Activated CD8-positive, alpha-beta memory T cell treated with anti-CD3 and anti-CD28 coated beads for 36 hours (primary cell): ENCODE measurements at regions not wholly inside any gene's neighbourhood (a gene's known extent, or its start where the extent isn't known, plus 50 kb on each side); places are given as distances from the start of the nearest gene placed in this dataset.

ENCODE experiments used
- CTCF ChIA-PET: fragments of 350-600 bp; sonication (Branson Sonifier 250); formaldehyde crosslinking; loops from one replicate; lab custom pipeline; 2021; ENCODE audit warnings: antibody characterized with exemption; lab: Charles Lee
- POLR2A ChIA-PET: fragments of 350-600 bp; sonication (Branson Sonifier 250); formaldehyde crosslinking; loops from one replicate; lab custom pipeline; 2021; ENCODE audit warnings: antibody characterized with exemption; lab: Charles Lee

- POLR2A ChIA-PET = interaction anchor here (0.7 kb wide), 2 partner anchors 225 to 302 kb away, joined by 3 to 4 read pairs; no protein-coding TSS in a partner anchor
- CTCF ChIA-PET = interaction anchor here (0.9 to 1.3 kb wide), 2 partner anchors 22 to 23 kb away, joined by 3 read pairs; no protein-coding TSS in a partner anchor
These were observed 241.4 kb upstream of the CXCR4 start for GRCh38 chr2:136359121-136359965.

- ChIA-PET POLR2A (interaction anchor here (0.9 kb wide), 1 partner anchor 53 kb away, joined by 3 read pairs; no protein-coding TSS in a partner anchor), CTCF (interaction anchor here (0.8 kb wide), 1 partner anchor 37 kb away, joined by 4 read pairs; no protein-coding TSS in a partner anchor)
These were observed 240.6 kb upstream of the CXCR4 start for GRCh38 chr2:136358576-136358975.

GRCh38 chr2:136357007-136357380 lies 239.0 kb upstream of the CXCR4 start:
- ChIA-PET CTCF (no interaction called here), POLR2A (no interaction called here)

- POLR2A ChIA-PET = no interaction called here
- CTCF ChIA-PET = no interaction called here
These were observed 238.4 kb upstream of the CXCR4 start for GRCh38 chr2:136356125-136357006.

GRCh38 chr2:136351684-136352083 lies 233.7 kb upstream of the CXCR4 start:
- POLR2A ChIA-PET = no interaction called here
- CTCF ChIA-PET = no interaction called here

- ChIA-PET POLR2A (no interaction called here), CTCF (no interaction called here)
These were observed 230.0 kb upstream of the CXCR4 start for GRCh38 chr2:136347981-136348380.

- POLR2A ChIA-PET = no interaction called here
- CTCF ChIA-PET = no interaction called here
These were observed 226.4 kb upstream of the CXCR4 start for GRCh38 chr2:136344339-136344738.

GRCh38 chr2:136342138-136342537 lies 224.2 kb upstream of the CXCR4 start:
- ChIA-PET POLR2A (no interaction called here), CTCF (no interaction called here)

GRCh38 chr2:136334967-136335366 lies 217.0 kb upstream of the CXCR4 start:
- ChIA-PET CTCF (no interaction called here), POLR2A (no interaction called here)

- CTCF ChIA-PET = no interaction called here
- POLR2A ChIA-PET = no interaction called here
These were observed 214.6 kb upstream of the CXCR4 start for GRCh38 chr2:136332436-136333095.

GRCh38 chr2:136331226-136331625 lies 213.3 kb upstream of the CXCR4 start:
- CTCF ChIA-PET = no interaction called here
- POLR2A ChIA-PET = no interaction called here

GRCh38 chr2:136328207-136328795 lies 210.4 kb upstream of the CXCR4 start:
- ChIA-PET CTCF (no interaction called here), POLR2A (interaction anchor here (0.6 to 1.8 kb wide), 4 partner anchors 54 to 457 kb away, joined by 3 to 5 read pairs (median 4); no protein-coding TSS in a partner anchor)

GRCh38 chr2:136327162-136327852 lies 209.4 kb upstream of the CXCR4 start:
- POLR2A ChIA-PET = interaction anchor here (0.6 to 1.8 kb wide), 10 partner anchors 16 to 456 kb away, joined by 3 to 5 read pairs (median 4); no protein-coding TSS in a partner anchor
- CTCF ChIA-PET = interaction anchor here (0.6 to 1.4 kb wide), 6 partner anchors 16 to 432 kb away, joined by 3 to 5 read pairs (median 3); no protein-coding TSS in a partner anchor

GRCh38 chr2:136325844-136326331 lies 207.9 kb upstream of the CXCR4 start:
- ChIA-PET CTCF (interaction anchor here (1.4 kb wide), 1 partner anchor 15 kb away, joined by 5 read pairs; no protein-coding TSS in a partner anchor), POLR2A (no interaction called here)

- ChIA-PET POLR2A (no interaction called here), CTCF (no interaction called here)
These were observed 207.0 kb upstream of the CXCR4 start for GRCh38 chr2:136324966-136325365.

- CTCF ChIA-PET = interaction anchor here (1.0 kb wide), 1 partner anchor 42 kb away, joined by 3 read pairs; no protein-coding TSS in a partner anchor
These were observed 206.0 kb upstream of the CXCR4 start for GRCh38 chr2:136323935-136324334.

GRCh38 chr2:136323195-136323594 lies 205.2 kb upstream of the CXCR4 start:
- ChIA-PET POLR2A (interaction anchor here (0.9 kb wide), 1 partner anchor 53 kb away, joined by 3 read pairs; no protein-coding TSS in a partner anchor), CTCF (no interaction called here)

More at GRCh38 chr2:136323935-136324334, 206.0 kb upstream of the CXCR4 start:
- POLR2A ChIA-PET = no interaction called here

- ChIA-PET POLR2A (interaction anchor here (0.8 to 0.9 kb wide), 2 partner anchors 54 to 357 kb away, joined by 3 to 4 read pairs; no protein-coding TSS in a partner anchor), CTCF (interaction anchor here (0.6 kb wide), 1 partner anchor 441 kb away, joined by 4 read pairs; no protein-coding TSS in a partner anchor)
These were observed 204.5 kb upstream of the CXCR4 start for GRCh38 chr2:136322428-136322827.
